Left ventricle myocardium inferior (tissue), 1 donor: ENCODE measurements at regions not wholly inside any gene's neighbourhood (a gene's known extent, or its start where the extent isn't known, plus 50 kb on each side); places are given as distances from the start of the nearest gene placed in this dataset.
"Not testable (repeated sequence)": the region's sequence is repeated elsewhere in the genome, so short reads cannot be mapped to it uniquely, and the experiment has no call there.

Source experiments
- DNase-seq: peaks from one replicate; pipeline ENCODE4 v3.0.0-alpha.2; 2020
- H3K27ac ChIP-seq: fragments of 200-600 bp; replicated peaks from 2 replicates; pipeline ENCODE4 v1.8.0; 2021
- H3K27me3 ChIP-seq: fragments of 200-600 bp; 2 replicates; pipeline ENCODE4 v1.8.0; 2021; ENCODE audit warnings: low read depth
- H3K36me3 ChIP-seq: fragments of 200-600 bp; 2 replicates; pipeline ENCODE4 v1.8.0; 2021
- H3K4me1 ChIP-seq: fragments of 200-600 bp; 2 replicates; pipeline ENCODE4 v1.8.0; 2021
- H3K4me3 ChIP-seq: fragments of 200-600 bp; 2 replicates; pipeline ENCODE4 v1.8.0; 2021; ENCODE audit warnings: mild to moderate bottlenecking, moderate library complexity
- H3K9me3 ChIP-seq: fragments of 200-600 bp; replicated peaks from 2 replicates; pipeline ENCODE4 v1.8.0; 2021
- CTCF ChIP-seq: fragments of 200-600 bp; IDR thresholded peaks from 2 replicates; pipeline ENCODE4 v1.8.0; 2021; ENCODE audit warnings: antibody characterized with exemption, mild to moderate bottlenecking, borderline replicate concordance
- intact Hi-C: fragments of 100-400 bp; cut with micrococcal nuclease; formaldehyde crosslinking; loops from one replicate; pipeline ENCODE4 v1.11.0; 2022
- donor health status: DM: no; HTN: yes; CAD: no; lungs with severe emphysema.

GRCh38 chr16:58853854-58854791 lies 120.0 kb upstream of the GOT2 start:
- intact Hi-C loops, result no loop called here
- TF ChIP-seq CTCF, result no peak
- DNase-seq, result no peak
- Histone ChIP-seq H3K4me1 (peaks cover 7% of the 10 kb centered on the region), H3K36me3 (no peaks in the 10 kb centered on the region), H3K27ac (no peak overlapping the region), H3K4me3 (no peak overlapping the region), H3K27me3 (peaks cover 21% of the 10 kb centered on the region), H3K9me3 (peaks cover 4% of the 10 kb centered on the region)

GRCh38 chr16:58850678-58851020 lies 116.5 kb upstream of the GOT2 start:
- Histone ChIP-seq H3K9me3 (no peaks in the 10 kb centered on the region), H3K27ac (no peak overlapping the region), H3K27me3 (peaks cover 21% of the 10 kb centered on the region), H3K4me1 (peaks cover 5% of the 10 kb centered on the region), H3K4me3 (no peak overlapping the region), H3K36me3 (no peaks in the 10 kb centered on the region)
- intact Hi-C loops, result no loop called here
- TF ChIP-seq CTCF, result no peak
- DNase-seq, result no peak

GRCh38 chr16:58850019-58850677 lies 116.0 kb upstream of the GOT2 start:
- intact Hi-C loops, result no loop called here
- Histone ChIP-seq H3K4me1 (no peaks in the 10 kb centered on the region), H3K27ac (no peak overlapping the region), H3K27me3 (peaks cover 21% of the 10 kb centered on the region), H3K9me3 (no peaks in the 10 kb centered on the region), H3K4me3 (no peak overlapping the region), H3K36me3 (no peaks in the 10 kb centered on the region)
- TF ChIP-seq CTCF, result no peak
- no peak for DNase-seq

GRCh38 chr16:58848662-58849002 lies 114.5 kb upstream of the GOT2 start:
- H3K9me3 ChIP-seq, result no peaks in the 10 kb centered on the region
- DNase-seq, result no peak
- TF ChIP-seq CTCF, result no peak
- peaks cover 15% of the 10 kb centered on the region for H3K27me3 ChIP-seq
- H3K4me1 ChIP-seq, result no peaks in the 10 kb centered on the region
- H3K27ac ChIP-seq, result no peak overlapping the region
- intact Hi-C loops, result no loop called here
- H3K4me3 ChIP-seq, result no peak overlapping the region
- no peaks in the 10 kb centered on the region for H3K36me3 ChIP-seq

- no peak overlapping the region for H3K4me3 ChIP-seq
- H3K36me3 ChIP-seq, result no peaks in the 10 kb centered on the region
- intact Hi-C loops, result no loop called here
- no peak overlapping the region for H3K27ac ChIP-seq
- no peak for DNase-seq
- no peaks in the 10 kb centered on the region for H3K4me1 ChIP-seq
- peaks cover 9% of the 10 kb centered on the region for H3K27me3 ChIP-seq
- no peaks in the 10 kb centered on the region for H3K9me3 ChIP-seq
- TF ChIP-seq CTCF, result no peak
These were observed 114.0 kb upstream of the GOT2 start for GRCh38 chr16:58847902-58848661.

GRCh38 chr16:58846226-58846625 lies 112.1 kb upstream of the GOT2 start:
- H3K27me3 ChIP-seq, H3K4me1 ChIP-seq, intact Hi-C loops: not testable (repeated sequence)

More at GRCh38 chr16:58846226-58846625, 112.1 kb upstream of the GOT2 start:
- H3K4me3 ChIP-seq, H3K36me3 ChIP-seq, H3K27ac ChIP-seq, DNase-seq, H3K9me3 ChIP-seq: not testable (repeated sequence)
